ENCODE measurements at regions not wholly inside any gene's neighbourhood (a gene's known extent, or its start where the extent isn't known, plus 50 kb on each side); places are given as distances from the start of the nearest gene placed in this dataset.

DNA sequence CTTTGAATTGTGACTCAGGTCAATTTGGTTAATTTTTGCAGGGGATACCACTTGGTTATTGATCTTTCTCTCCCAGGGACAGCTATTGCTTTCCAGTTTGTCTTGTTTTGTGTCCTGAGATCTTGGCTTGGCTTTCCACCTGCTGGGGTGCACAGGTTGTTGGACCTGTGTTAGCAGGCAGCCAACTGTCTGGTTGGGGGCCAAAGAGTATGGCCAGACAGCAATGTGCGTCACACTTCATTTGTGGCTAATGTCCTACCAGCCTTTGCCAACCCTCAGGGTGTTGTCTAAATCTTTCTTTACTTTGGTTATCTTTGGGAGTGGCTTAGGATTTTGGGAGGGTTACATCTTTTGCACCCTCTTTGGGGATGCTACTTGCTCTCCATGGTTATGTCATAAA is 494.9 kb upstream of the ATP2B1 start:
- TF ChIP-seq CTCF (IDR thresholded peaks at IDR 0.05) (no peak), POLR2A (IDR thresholded peaks at IDR 0.05) (no peak)
